ENCODE measurements at regions not wholly inside any gene's neighbourhood (a gene's known extent, or its start where the extent isn't known, plus 50 kb on each side); places are given as distances from the start of the nearest gene placed in this dataset.

- Mint-ChIP-seq H3K36me3 (ENCODE audit: insufficient read depth, unreplicated experiment) (no peaks in the 10 kb centered on the region), H3K27ac (ENCODE audit: unreplicated experiment) (no peak overlapping the region), H3K9me3 (ENCODE audit: unreplicated experiment) (no peaks in the 10 kb centered on the region), H3K27me3 (ENCODE audit: insufficient read depth, unreplicated experiment) (no peaks in the 10 kb centered on the region), H3K4me3 (ENCODE audit: unreplicated experiment) (no peak overlapping the region), H3K4me1 (ENCODE audit: low read depth, unreplicated experiment) (no peaks in the 10 kb centered on the region)
- H3K9me3 ChIP-seq = no peaks in the 10 kb centered on the region
- no peak for DNase-seq
- TF ChIP-seq, protein P1, sequence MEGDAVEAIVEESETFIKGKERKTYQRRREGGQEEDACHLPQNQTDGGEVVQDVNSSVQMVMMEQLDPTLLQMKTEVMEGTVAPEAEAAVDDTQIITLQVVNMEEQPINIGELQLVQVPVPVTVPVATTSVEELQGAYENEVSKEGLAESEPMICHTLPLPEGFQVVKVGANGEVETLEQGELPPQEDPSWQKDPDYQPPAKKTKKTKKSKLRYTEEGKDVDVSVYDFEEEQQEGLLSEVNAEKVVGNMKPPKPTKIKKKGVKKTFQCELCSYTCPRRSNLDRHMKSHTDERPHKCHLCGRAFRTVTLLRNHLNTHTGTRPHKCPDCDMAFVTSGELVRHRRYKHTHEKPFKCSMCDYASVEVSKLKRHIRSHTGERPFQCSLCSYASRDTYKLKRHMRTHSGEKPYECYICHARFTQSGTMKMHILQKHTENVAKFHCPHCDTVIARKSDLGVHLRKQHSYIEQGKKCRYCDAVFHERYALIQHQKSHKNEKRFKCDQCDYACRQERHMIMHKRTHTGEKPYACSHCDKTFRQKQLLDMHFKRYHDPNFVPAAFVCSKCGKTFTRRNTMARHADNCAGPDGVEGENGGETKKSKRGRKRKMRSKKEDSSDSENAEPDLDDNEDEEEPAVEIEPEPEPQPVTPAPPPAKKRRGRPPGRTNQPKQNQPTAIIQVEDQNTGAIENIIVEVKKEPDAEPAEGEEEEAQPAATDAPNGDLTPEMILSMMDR (IDR thresholded peaks at IDR 0.05; ENCODE audit: insufficient read depth in 1 of 2, low read depth in 1 of 2, low read length in 1 of 2, severe bottlenecking in 1 of 2, unreplicated experiment in 1 of 2) = no peak
- no peaks in the 10 kb centered on the region for H3K4me1 ChIP-seq
- POLR2A ChIA-PET = no interaction called here
- no peaks in the 10 kb centered on the region for H3K27me3 ChIP-seq (replicated peaks; ENCODE audit: control insufficient read depth, insufficient read depth, low read length)
- H3K4me3 ChIP-seq (ENCODE audit: low read depth, low read length) = no peak overlapping the region
- CTCF ChIA-PET = no interaction called here
- no peaks in the 10 kb centered on the region for H3K36me3 ChIP-seq (ENCODE audit: control insufficient read depth, insufficient read depth, low read length)
- no TSS peak for BruUV-seq (replicated peaks)
- intact Hi-C loops (cut with micrococcal nuclease; ENCODE audit: unreplicated experiment) = no loop called here
Measured at GRCh38 chr1:73167009-73167657, 884.8 kb upstream of the NEGR1 start.

- no peaks in the 10 kb centered on the region for H3K9me3 ChIP-seq
- H3K4me1 Mint-ChIP-seq (ENCODE audit: low read depth, unreplicated experiment) = no peaks in the 10 kb centered on the region
- no peaks in the 10 kb centered on the region for H3K4me1 ChIP-seq
- no peaks in the 10 kb centered on the region for H3K36me3 ChIP-seq (ENCODE audit: control insufficient read depth, insufficient read depth, low read length)
- TF ChIP-seq, protein P1 (IDR thresholded peaks at IDR 0.05; ENCODE audit: insufficient read depth in 1 of 2, low read depth in 1 of 2, low read length in 1 of 2, severe bottlenecking in 1 of 2, unreplicated experiment in 1 of 2) = no peak
- no peak overlapping the region for H3K4me3 ChIP-seq (ENCODE audit: low read depth, low read length)
- H3K4me3 Mint-ChIP-seq (ENCODE audit: unreplicated experiment) = no peak overlapping the region
- H3K9me3 Mint-ChIP-seq (ENCODE audit: unreplicated experiment) = no peaks in the 10 kb centered on the region
- intact Hi-C loops (cut with micrococcal nuclease; ENCODE audit: unreplicated experiment) = no loop called here
- no peaks in the 10 kb centered on the region for H3K36me3 Mint-ChIP-seq (ENCODE audit: insufficient read depth, unreplicated experiment)
- no peaks in the 10 kb centered on the region for H3K27me3 Mint-ChIP-seq (ENCODE audit: insufficient read depth, unreplicated experiment)
- ChIA-PET POLR2A (no interaction called here), CTCF (no interaction called here)
- H3K27ac Mint-ChIP-seq (ENCODE audit: unreplicated experiment) = no peak overlapping the region
- H3K27me3 ChIP-seq (replicated peaks; ENCODE audit: control insufficient read depth, insufficient read depth, low read length) = no peaks in the 10 kb centered on the region
- DNase-seq = no peak
- no TSS peak for BruUV-seq (replicated peaks)
Measured at GRCh38 chr1:73162564-73162963, 880.2 kb upstream of the NEGR1 start.

DNA sequence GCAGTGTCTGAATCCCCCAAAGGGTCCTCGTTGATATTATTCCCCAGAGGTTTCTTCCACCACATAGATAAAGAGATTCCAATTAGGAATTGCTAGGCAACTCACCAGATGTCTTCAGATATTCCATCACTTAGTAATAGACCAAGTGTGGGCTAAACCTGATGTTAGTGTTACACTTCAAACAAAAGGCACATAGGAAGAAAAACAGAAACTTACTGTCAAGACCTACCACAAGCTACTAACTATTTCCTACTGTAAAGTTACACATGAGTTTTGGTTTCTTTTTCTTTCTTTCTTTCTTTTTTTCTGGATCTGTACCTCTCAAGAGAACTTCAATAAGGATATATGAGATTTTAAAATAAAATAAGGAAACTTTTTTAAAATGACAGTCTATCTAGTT lies 879.1 kb upstream of the NEGR1 start:
- CTCF ChIA-PET = no interaction called here
- intact Hi-C loops (cut with micrococcal nuclease; ENCODE audit: unreplicated experiment) = no loop called here
- Mint-ChIP-seq H3K27ac (ENCODE audit: unreplicated experiment) (no peak overlapping the region), H3K27me3 (ENCODE audit: insufficient read depth, unreplicated experiment) (no peaks in the 10 kb centered on the region), H3K36me3 (ENCODE audit: insufficient read depth, unreplicated experiment) (no peaks in the 10 kb centered on the region), H3K4me3 (ENCODE audit: unreplicated experiment) (no peak overlapping the region), H3K4me1 (ENCODE audit: low read depth, unreplicated experiment) (no peaks in the 10 kb centered on the region), H3K9me3 (ENCODE audit: unreplicated experiment) (no peaks in the 10 kb centered on the region)
- BruUV-seq (replicated peaks) = no TSS peak
- H3K4me1 ChIP-seq = no peaks in the 10 kb centered on the region
- H3K27me3 ChIP-seq (replicated peaks; ENCODE audit: control insufficient read depth, insufficient read depth, low read length) = no peaks in the 10 kb centered on the region
- TF ChIP-seq, protein P1 (IDR thresholded peaks at IDR 0.05; ENCODE audit: insufficient read depth in 1 of 2, low read depth in 1 of 2, low read length in 1 of 2, severe bottlenecking in 1 of 2, unreplicated experiment in 1 of 2) = no peak
- no peak for DNase-seq
- POLR2A ChIA-PET = no interaction called here
- no peak overlapping the region for H3K4me3 ChIP-seq (ENCODE audit: low read depth, low read length)
- no peaks in the 10 kb centered on the region for H3K9me3 ChIP-seq
- no peaks in the 10 kb centered on the region for H3K36me3 ChIP-seq (ENCODE audit: control insufficient read depth, insufficient read depth, low read length)
